Liver (tissue), 7 donors: ENCODE measurements at regions not wholly inside any gene's neighbourhood (a gene's known extent, or its start where the extent isn't known, plus 50 kb on each side); places are given as distances from the start of the nearest gene placed in this dataset.

Experiments
- DNase-seq: peaks from one replicate; pipeline ENCODE4 v3.0.0-alpha.2; 2017; ENCODE audit warnings: low spot score
- H3K27ac ChIP-seq, 2 donors: one replicate each; pipeline ENCODE4 v1.7.0; 2013; ENCODE audit warnings: inconsistent platforms in 2 of 2, low read length in 2 of 2, control low read depth in 1 of 2, low read depth in 1 of 2, mild to moderate bottlenecking in 1 of 2
- H3K27me3 ChIP-seq, 4 donors: one replicate each; pipeline versions ENCODE4 v1.6.1 to v1.7.0; 2013; ENCODE audit warnings: low read length in 3 of 4, inconsistent platforms in 1 of 4, mild to moderate bottlenecking in 1 of 4, moderate library complexity in 1 of 4; ENCODE audit not compliant: control insufficient read depth in 4 of 4, insufficient read depth in 4 of 4
- H3K36me3 ChIP-seq, 4 donors: one replicate each; pipeline versions ENCODE4 v1.6.1 to v1.7.0; 2013; ENCODE audit warnings: low read length in 3 of 4, mild to moderate bottlenecking in 3 of 4, low read depth in 1 of 4, moderate library complexity in 1 of 4; ENCODE audit not compliant: control insufficient read depth in 4 of 4, insufficient read depth in 3 of 4
- H3K4me1 ChIP-seq, 4 donors: one replicate each; pipeline versions ENCODE4 v1.6.1 to v1.7.0; 2013; ENCODE audit warnings: low read length in 3 of 4, mild to moderate bottlenecking in 3 of 4, moderate library complexity in 1 of 4; ENCODE audit not compliant: control insufficient read depth in 4 of 4, insufficient read depth in 4 of 4
- H3K4me3 ChIP-seq, 3 donors: one replicate each; pipeline versions ENCODE4 v1.6.1 to v1.7.0; 2013; ENCODE audit warnings: low read length in 3 of 3, control low read depth in 1 of 3, low read depth in 1 of 3, mild to moderate bottlenecking in 1 of 3
- H3K9ac ChIP-seq, 2 donors: one replicate each; pipeline ENCODE4 v1.7.0; 2013; ENCODE audit warnings: low read length in 2 of 2, mild to moderate bottlenecking in 2 of 2, moderate library complexity in 2 of 2, control low read depth in 1 of 2, low read depth in 1 of 2
- H3K9me3 ChIP-seq, 4 donors: one replicate each; pipeline versions ENCODE4 v1.6.1 to v1.7.0; 2013; ENCODE audit warnings: low read length in 3 of 4; ENCODE audit not compliant: control insufficient read depth in 4 of 4
- EGR1 ChIP-seq, 2 donors: IDR thresholded peaks; 2 replicates each; pipeline ENCODE4 v1.6.1; 2016 to 2018; ENCODE audit warnings: antibody characterized with exemption in 2 of 2, low read depth in 2 of 2
- FOXA1 ChIP-seq: IDR thresholded peaks from 2 replicates; pipeline ENCODE4 v1.6.1; 2016; ENCODE audit warnings: antibody characterized with exemption
- FOXA2 ChIP-seq: IDR thresholded peaks from 2 replicates; pipeline ENCODE4 v1.6.1; 2016; ENCODE audit warnings: antibody characterized with exemption
- GABPA ChIP-seq, 2 donors: IDR thresholded peaks in 1 of 2; conservative IDR thresholded peaks in 1 of 2; 2 replicates each; pipeline ENCODE4 v1.6.1; 2016; ENCODE audit warnings: antibody characterized with exemption in 2 of 2, mild to moderate bottlenecking in 1 of 2, moderate library complexity in 1 of 2
- HNF4A ChIP-seq, 2 donors: conservative IDR thresholded peaks; 2 replicates each; pipeline ENCODE4 v1.6.1; 2016; ENCODE audit warnings: antibody characterized with exemption in 2 of 2, mild to moderate bottlenecking in 2 of 2
- HNF4G ChIP-seq: IDR thresholded peaks from 2 replicates; pipeline ENCODE4 v1.6.1; 2016; ENCODE audit warnings: antibody characterized with exemption
- JUND ChIP-seq, 2 donors: IDR thresholded peaks; 2 replicates each; pipeline ENCODE4 v1.6.1; 2016; ENCODE audit warnings: antibody characterized with exemption in 2 of 2
- NR2F2 ChIP-seq: IDR thresholded peaks from 2 replicates; pipeline ENCODE4 v1.6.1; 2016; ENCODE audit warnings: antibody characterized with exemption
- RAD21 ChIP-seq, 2 donors: IDR thresholded peaks; 2 replicates each; pipeline ENCODE4 v1.6.1; 2016; ENCODE audit warnings: antibody characterized with exemption in 2 of 2, mild to moderate bottlenecking in 2 of 2
- RXRA ChIP-seq, 2 donors: IDR thresholded peaks; 2 replicates each; pipeline ENCODE4 v1.6.1; 2017 to 2018; ENCODE audit warnings: antibody characterized with exemption in 2 of 2, mild to moderate bottlenecking in 1 of 2
- SP1 ChIP-seq: IDR thresholded peaks from 2 replicates; pipeline ENCODE4 v1.6.1; 2018; ENCODE audit warnings: antibody characterized with exemption, mild to moderate bottlenecking
- TAF1 ChIP-seq: conservative IDR thresholded peaks from 2 replicates; pipeline ENCODE4 v1.6.1; 2016; ENCODE audit warnings: antibody characterized with exemption, mild to moderate bottlenecking
- YY1 ChIP-seq: IDR thresholded peaks from 2 replicates; pipeline ENCODE4 v1.6.1; 2016; ENCODE audit warnings: antibody characterized with exemption, mild to moderate bottlenecking
- WGBS: extraction: QIAGEN DNeasy Blood & Tissue Kit; methylation state at CpG from one replicate; pipeline ENCODE4 v1.1.7; 2013; 5-methylcytosine and 5-hydroxymethylcytosine counted together
- TF ChIP-seq, protein P1 (sequence below): IDR thresholded peaks from 2 replicates; pipeline ENCODE4 v1.6.1; 2016; ENCODE audit warnings: antibody characterized with exemption
- TF ChIP-seq, protein P2 (sequence below): IDR thresholded peaks from 2 replicates; pipeline ENCODE4 v1.6.1; 2016; ENCODE audit warnings: antibody characterized with exemption, mild to moderate bottlenecking
- TF ChIP-seq, protein P3 (sequence below): IDR thresholded peaks from 2 replicates; pipeline ENCODE4 v1.6.1; 2016; ENCODE audit warnings: antibody characterized with exemption
- TF ChIP-seq, protein P4 (sequence below): IDR thresholded peaks from 2 replicates; pipeline ENCODE4 v1.6.1; 2016; ENCODE audit warnings: antibody characterized with exemption
- donor health status: healthy.
- donor health status: healthy.
- donor health status: healthy.
- donor health status: healthy.

DNA sequence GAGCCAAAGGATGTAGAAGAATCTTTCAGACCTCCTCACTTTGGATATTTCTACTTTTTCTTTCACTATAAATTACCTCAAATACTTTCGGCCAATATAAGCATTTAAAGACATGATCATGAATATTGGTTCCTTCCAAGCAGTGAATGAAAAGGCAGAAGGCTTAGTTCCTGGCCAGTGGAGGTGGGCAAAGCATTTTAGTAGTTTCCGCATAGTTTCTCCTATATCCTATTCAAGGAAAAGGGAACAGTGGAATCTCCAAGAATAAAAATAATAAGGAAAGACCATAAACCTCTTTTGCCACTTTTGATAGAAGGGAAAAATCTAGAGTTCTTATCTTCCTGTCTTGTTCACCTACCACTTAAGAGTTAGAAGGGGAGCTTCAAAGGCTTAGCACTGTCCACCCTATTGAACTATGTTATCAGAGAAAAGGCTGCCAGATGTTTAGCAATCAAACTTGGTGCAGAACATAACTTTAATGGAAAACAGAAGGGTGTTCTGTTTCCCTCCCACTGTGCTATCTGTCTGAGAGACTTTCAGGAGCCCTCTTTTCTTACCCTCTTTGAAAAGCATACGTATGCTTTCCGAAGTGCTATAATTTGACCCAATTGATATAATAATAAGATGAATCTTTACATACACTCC lies 155.6 kb upstream of the DPH6 start:
- Histone ChIP-seq H3K9me3 (no peaks in the 10 kb centered on the region), H3K4me3 (no peak overlapping the region), H3K36me3 (no peaks in the 10 kb centered on the region), H3K9ac (no peak overlapping the region), H3K27me3 (no peaks in the 10 kb centered on the region), H3K27ac (no peak overlapping the region), H3K4me1 (peaks cover 0 to 8% (median 5%) of the 10 kb centered on the region in 4 donors)
- no peak for DNase-seq
- no peak for TF ChIP-seq RXRA (IDR thresholded peaks at IDR 0.05)
- TF ChIP-seq TAF1 = no peak
- TF ChIP-seq JUND (IDR thresholded peaks at IDR 0.05) = no peak
- no peak for TF ChIP-seq RAD21 (IDR thresholded peaks at IDR 0.05)
- TF ChIP-seq FOXA1 = no peak
- no peak for TF ChIP-seq EGR1 (IDR thresholded peaks at IDR 0.05; ENCODE audit: low read depth in 2 of 2)
- no peak for TF ChIP-seq NR2F2
- TF ChIP-seq, protein P1, sequence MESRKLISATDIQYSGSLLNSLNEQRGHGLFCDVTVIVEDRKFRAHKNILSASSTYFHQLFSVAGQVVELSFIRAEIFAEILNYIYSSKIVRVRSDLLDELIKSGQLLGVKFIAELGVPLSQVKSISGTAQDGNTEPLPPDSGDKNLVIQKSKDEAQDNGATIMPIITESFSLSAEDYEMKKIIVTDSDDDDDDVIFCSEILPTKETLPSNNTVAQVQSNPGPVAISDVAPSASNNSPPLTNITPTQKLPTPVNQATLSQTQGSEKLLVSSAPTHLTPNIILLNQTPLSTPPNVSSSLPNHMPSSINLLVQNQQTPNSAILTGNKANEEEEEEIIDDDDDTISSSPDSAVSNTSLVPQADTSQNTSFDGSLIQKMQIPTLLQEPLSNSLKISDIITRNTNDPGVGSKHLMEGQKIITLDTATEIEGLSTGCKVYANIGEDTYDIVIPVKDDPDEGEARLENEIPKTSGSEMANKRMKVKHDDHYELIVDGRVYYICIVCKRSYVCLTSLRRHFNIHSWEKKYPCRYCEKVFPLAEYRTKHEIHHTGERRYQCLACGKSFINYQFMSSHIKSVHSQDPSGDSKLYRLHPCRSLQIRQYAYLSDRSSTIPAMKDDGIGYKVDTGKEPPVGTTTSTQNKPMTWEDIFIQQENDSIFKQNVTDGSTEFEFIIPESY = no peak
- TF ChIP-seq, protein P2, sequence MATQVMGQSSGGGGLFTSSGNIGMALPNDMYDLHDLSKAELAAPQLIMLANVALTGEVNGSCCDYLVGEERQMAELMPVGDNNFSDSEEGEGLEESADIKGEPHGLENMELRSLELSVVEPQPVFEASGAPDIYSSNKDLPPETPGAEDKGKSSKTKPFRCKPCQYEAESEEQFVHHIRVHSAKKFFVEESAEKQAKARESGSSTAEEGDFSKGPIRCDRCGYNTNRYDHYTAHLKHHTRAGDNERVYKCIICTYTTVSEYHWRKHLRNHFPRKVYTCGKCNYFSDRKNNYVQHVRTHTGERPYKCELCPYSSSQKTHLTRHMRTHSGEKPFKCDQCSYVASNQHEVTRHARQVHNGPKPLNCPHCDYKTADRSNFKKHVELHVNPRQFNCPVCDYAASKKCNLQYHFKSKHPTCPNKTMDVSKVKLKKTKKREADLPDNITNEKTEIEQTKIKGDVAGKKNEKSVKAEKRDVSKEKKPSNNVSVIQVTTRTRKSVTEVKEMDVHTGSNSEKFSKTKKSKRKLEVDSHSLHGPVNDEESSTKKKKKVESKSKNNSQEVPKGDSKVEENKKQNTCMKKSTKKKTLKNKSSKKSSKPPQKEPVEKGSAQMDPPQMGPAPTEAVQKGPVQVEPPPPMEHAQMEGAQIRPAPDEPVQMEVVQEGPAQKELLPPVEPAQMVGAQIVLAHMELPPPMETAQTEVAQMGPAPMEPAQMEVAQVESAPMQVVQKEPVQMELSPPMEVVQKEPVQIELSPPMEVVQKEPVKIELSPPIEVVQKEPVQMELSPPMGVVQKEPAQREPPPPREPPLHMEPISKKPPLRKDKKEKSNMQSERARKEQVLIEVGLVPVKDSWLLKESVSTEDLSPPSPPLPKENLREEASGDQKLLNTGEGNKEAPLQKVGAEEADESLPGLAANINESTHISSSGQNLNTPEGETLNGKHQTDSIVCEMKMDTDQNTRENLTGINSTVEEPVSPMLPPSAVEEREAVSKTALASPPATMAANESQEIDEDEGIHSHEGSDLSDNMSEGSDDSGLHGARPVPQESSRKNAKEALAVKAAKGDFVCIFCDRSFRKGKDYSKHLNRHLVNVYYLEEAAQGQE = no peak
- TF ChIP-seq HNF4G = no peak
- TF ChIP-seq FOXA2 = no peak
- TF ChIP-seq SP1 = no peak
- no peak for TF ChIP-seq YY1
- TF ChIP-seq, protein P3, sequence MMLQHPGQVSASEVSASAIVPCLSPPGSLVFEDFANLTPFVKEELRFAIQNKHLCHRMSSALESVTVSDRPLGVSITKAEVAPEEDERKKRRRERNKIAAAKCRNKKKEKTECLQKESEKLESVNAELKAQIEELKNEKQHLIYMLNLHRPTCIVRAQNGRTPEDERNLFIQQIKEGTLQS = no peak
- TF ChIP-seq, protein P4, sequence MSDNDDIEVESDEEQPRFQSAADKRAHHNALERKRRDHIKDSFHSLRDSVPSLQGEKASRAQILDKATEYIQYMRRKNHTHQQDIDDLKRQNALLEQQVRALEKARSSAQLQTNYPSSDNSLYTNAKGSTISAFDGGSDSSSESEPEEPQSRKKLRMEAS = no peak
- 96% methylated on average over 4 of the region's 4 CpGs for WGBS

DNA sequence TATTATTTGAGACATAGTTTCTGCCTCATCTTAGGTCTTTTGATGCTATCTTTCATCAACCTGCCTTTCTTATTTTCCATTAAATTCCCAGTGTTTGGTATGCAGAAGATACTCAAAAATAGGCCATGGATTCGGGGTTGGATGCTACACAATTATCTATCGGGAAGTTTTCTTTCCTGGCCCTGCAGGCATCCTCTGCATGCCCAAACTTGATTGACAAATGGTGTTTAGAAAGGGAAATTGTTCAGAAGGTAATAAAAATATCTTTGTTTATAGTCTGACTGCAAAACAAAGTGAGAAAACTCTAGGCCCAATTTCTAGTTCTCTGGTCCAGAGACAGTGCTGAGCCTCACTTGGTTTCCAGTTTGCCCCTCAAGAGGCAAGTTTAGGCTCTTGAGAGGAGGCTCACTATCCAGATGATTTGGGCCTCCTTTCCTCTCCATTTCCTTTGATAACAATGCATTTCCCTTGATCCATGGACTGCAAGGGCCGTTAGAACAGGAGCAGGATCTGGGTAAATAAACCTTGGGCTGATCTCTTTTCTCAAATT lies 157.1 kb upstream of the DPH6 start:
- H3K4me3 ChIP-seq = no peak overlapping the region
- no peak overlapping the region for H3K27ac ChIP-seq
- H3K4me1 ChIP-seq = peaks cover 0 to 5% (median 0%) of the 10 kb centered on the region in 4 donors
- H3K36me3 ChIP-seq = no peaks in the 10 kb centered on the region
- no peak overlapping the region for H3K9ac ChIP-seq
- TF ChIP-seq FOXA2 (no peak), NR2F2 (no peak), GABPA (IDR thresholded peaks at IDR 0.05 in 1 of 2, conservative IDR thresholded peaks at IDR 0.05 in 1 of 2) (no peak), RXRA (IDR thresholded peaks at IDR 0.05) (no peak), SP1 (no peak), TAF1 (no peak), FOXA1 (no peak), HNF4G (no peak), HNF4A (conservative IDR thresholded peaks at IDR 0.05) (no peak)
- TF ChIP-seq, protein P4 = no peak
- TF ChIP-seq, protein P2 = no peak
- TF ChIP-seq, protein P1 = no peak
- H3K9me3 ChIP-seq = no peaks in the 10 kb centered on the region
- DNase-seq = no peak
- WGBS = 60% methylated on average over 3 of the region's 3 CpGs
- no peaks in the 10 kb centered on the region for H3K27me3 ChIP-seq
